HG02759 (cell line): ENCODE measurements at regions not wholly inside any gene's neighbourhood (a gene's known extent, or its start where the extent isn't known, plus 50 kb on each side); places are given as distances from the start of the nearest gene placed in this dataset.
"Not testable (repeated sequence)": the region's sequence is repeated elsewhere in the genome, so short reads cannot be mapped to it uniquely, and the experiment has no call there.

Source experiments
- ATAC-seq: cut with Tn5 transposase; IDR thresholded peaks from one replicate; pipeline ENCODE4 v1.9.1; 2021; ENCODE audit warnings: mild to moderate bottlenecking, moderate library complexity; ENCODE audit not compliant: unreplicated experiment

GRCh38 chr12:93234641-93235040, 143.1 kb upstream of the NUDT4 start:
- ATAC-seq, result no peak

- ATAC-seq, result no peak
These were observed 141.8 kb upstream of the NUDT4 start for GRCh38 chr12:93235881-93236280.

GRCh38 chr12:93237235-93237915, 140.3 kb upstream of the NUDT4 start:
- ATAC-seq, result no peak

GRCh38 chr12:93238512-93239262, 139.0 kb upstream of the NUDT4 start:
- not testable (repeated sequence) for ATAC-seq

- ATAC-seq, result not testable (repeated sequence)
These were observed 137.9 kb upstream of the NUDT4 start for GRCh38 chr12:93239789-93240188.

GRCh38 chr12:93242154-93242972, 135.4 kb upstream of the NUDT4 start:
- no peak for ATAC-seq

GRCh38 chr12:93243382-93243688, 134.4 kb upstream of the NUDT4 start:
- no peak for ATAC-seq

GRCh38 chr12:93243689-93244513, 133.8 kb upstream of the NUDT4 start:
- peak; percentile 42 for ATAC-seq

- no peak for ATAC-seq
These were observed 133.1 kb upstream of the NUDT4 start for GRCh38 chr12:93244514-93245077.

- ATAC-seq, result peak; percentile 75
These were observed 132.2 kb upstream of the NUDT4 start for GRCh38 chr12:93245543-93245942.

- ATAC-seq, result no peak
These were observed 130.3 kb upstream of the NUDT4 start for GRCh38 chr12:93247313-93247991.

- no peak for ATAC-seq
These were observed 125.5 kb upstream of the NUDT4 start for GRCh38 chr12:93252221-93252620.

GRCh38 chr12:93254911-93255310, 122.8 kb upstream of the NUDT4 start:
- ATAC-seq, result no peak

- no peak for ATAC-seq
These were observed 121.3 kb upstream of the NUDT4 start for GRCh38 chr12:93256256-93256969.

GRCh38 chr12:93261505-93262094, 116.1 kb upstream of the NUDT4 start:
- ATAC-seq, result no peak

GRCh38 chr12:93272997-93273396, 104.7 kb upstream of the NUDT4 start:
- no peak for ATAC-seq

- ATAC-seq, result no peak
These were observed 103.7 kb upstream of the NUDT4 start for GRCh38 chr12:93273834-93274564.

- ATAC-seq, result no peak
These were observed 102.8 kb upstream of the NUDT4 start for GRCh38 chr12:93274937-93275336.
